GM18951 (cell line): ENCODE measurements at regions not wholly inside any gene's neighbourhood (a gene's known extent, or its start where the extent isn't known, plus 50 kb on each side); places are given as distances from the start of the nearest gene placed in this dataset.

Experiments
- POLR2A ChIP-seq: IDR thresholded peaks from 4 replicates; pipeline ENCODE4 v1.6.1; 2011; ENCODE audit warnings: mild to moderate bottlenecking; ENCODE audit not compliant: insufficient read length, insufficient read depth; ENCODE audit errors: extremely low read depth
- in situ Hi-C: fragments of 300-500 bp; cut with MboI; formaldehyde crosslinking; loops from one replicate; pipeline ENCODE4 v1.12.0; 2022; ENCODE audit warnings: low sequenced_read_pairs, mixed read lengths, inconsistent platforms; ENCODE audit not compliant: unreplicated experiment

- no peak for TF ChIP-seq POLR2A
- in situ Hi-C loops: no loop called here
Measured at GRCh38 chr18:67179726-67180125, 336.8 kb downstream of the DSEL start.

- in situ Hi-C loops: no loop called here
- no peak for TF ChIP-seq POLR2A
Measured at GRCh38 chr18:67159662-67160061, 356.9 kb downstream of the DSEL start.

- no peak for TF ChIP-seq POLR2A
- in situ Hi-C loops: no loop called here
Measured at GRCh38 chr18:67154979-67155378, 361.5 kb downstream of the DSEL start.

GRCh38 chr18:67151366-67151765 is 365.2 kb downstream of the DSEL start:
- no peak for TF ChIP-seq POLR2A
- in situ Hi-C loops: no loop called here

- in situ Hi-C loops: no loop called here
- no peak for TF ChIP-seq POLR2A
Measured at GRCh38 chr18:67145586-67146292, 370.8 kb downstream of the DSEL start.

- TF ChIP-seq POLR2A: no peak
- in situ Hi-C loops: no loop called here
Measured at GRCh38 chr18:67144329-67144728, 372.2 kb downstream of the DSEL start.

- in situ Hi-C loops: no loop called here
Measured at GRCh38 chr18:67143028-67143427, 373.5 kb downstream of the DSEL start.

GRCh38 chr18:67142604-67143003 is 373.9 kb downstream of the DSEL start:
- in situ Hi-C loops: no loop called here

More at GRCh38 chr18:67143028-67143427, 373.5 kb downstream of the DSEL start:
- TF ChIP-seq POLR2A: no peak

GRCh38 chr18:67140495-67140894 is 376.0 kb downstream of the DSEL start:
- in situ Hi-C loops: no loop called here
- no peak for TF ChIP-seq POLR2A

More at GRCh38 chr18:67142604-67143003, 373.9 kb downstream of the DSEL start:
- TF ChIP-seq POLR2A: no peak

- no peak for TF ChIP-seq POLR2A
- in situ Hi-C loops: no loop called here
Measured at GRCh38 chr18:67139899-67140298, 376.6 kb downstream of the DSEL start.

GRCh38 chr18:67135981-67136380 is 380.5 kb downstream of the DSEL start:
- in situ Hi-C loops: no loop called here
- no peak for TF ChIP-seq POLR2A

- TF ChIP-seq POLR2A: no peak
- in situ Hi-C loops: no loop called here
Measured at GRCh38 chr18:67134911-67135310, 381.6 kb downstream of the DSEL start.

- in situ Hi-C loops: no loop called here
Measured at GRCh38 chr18:67133669-67134068, 382.9 kb downstream of the DSEL start.

GRCh38 chr18:67132919-67133318 is 383.6 kb downstream of the DSEL start:
- in situ Hi-C loops: no loop called here

More at GRCh38 chr18:67133669-67134068, 382.9 kb downstream of the DSEL start:
- TF ChIP-seq POLR2A: no peak

More at GRCh38 chr18:67132919-67133318, 383.6 kb downstream of the DSEL start:
- no peak for TF ChIP-seq POLR2A
